ENCODE measurements at regions not wholly inside any gene's neighbourhood (a gene's known extent, or its start where the extent isn't known, plus 50 kb on each side); places are given as distances from the start of the nearest gene placed in this dataset.

GRCh38 chr2:238510911-238511613, 84.3 kb downstream of the ASB1 start:
- TF ChIP-seq CTCF (conservative IDR thresholded peaks at IDR 0.05 in 1 of 2, IDR thresholded peaks at IDR 0.05 in 1 of 2; ENCODE audit: low read depth in 1 of 2, low read length in 2 of 2): no peak
- TF ChIP-seq EZH2 (IDR thresholded peaks at IDR 0.05; ENCODE audit: low read length, missing control alignments): no peak

All from fibroblast of lung (primary cell).